OCI-M2 (cell line): ENCODE measurements at regions not wholly inside any gene's neighbourhood (a gene's known extent, or its start where the extent isn't known, plus 50 kb on each side); places are given as distances from the start of the nearest gene placed in this dataset.
"Not testable (repeated sequence)": the region's sequence is repeated elsewhere in the genome, so short reads cannot be mapped to it uniquely, and the experiment has no call there.

ENCODE experiments used
- DNase-seq: peaks from one replicate; lab custom pipeline; 2025; ENCODE audit not compliant: unreplicated experiment; lab: John Stamatoyannopoulos, UW

DNA sequence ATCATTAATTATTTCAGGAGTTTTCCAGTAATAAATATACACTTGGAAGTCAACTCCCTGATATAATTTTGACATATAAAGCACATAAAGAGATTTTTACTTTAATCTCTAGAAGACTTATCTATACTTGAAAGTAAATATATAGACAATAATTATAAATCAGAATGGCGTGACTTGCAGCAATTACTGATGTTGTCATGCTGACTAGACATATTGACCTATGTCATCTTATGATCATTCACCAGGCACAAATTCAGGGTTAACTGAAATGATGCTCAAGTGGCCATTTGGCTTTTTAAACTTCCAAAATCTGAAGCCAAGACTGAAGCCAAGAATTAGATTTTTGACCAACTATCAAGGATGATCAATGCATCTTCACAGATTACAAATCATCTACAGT, 192.2 kb downstream of the MCHR2 start:
- no peak for DNase-seq

DNA sequence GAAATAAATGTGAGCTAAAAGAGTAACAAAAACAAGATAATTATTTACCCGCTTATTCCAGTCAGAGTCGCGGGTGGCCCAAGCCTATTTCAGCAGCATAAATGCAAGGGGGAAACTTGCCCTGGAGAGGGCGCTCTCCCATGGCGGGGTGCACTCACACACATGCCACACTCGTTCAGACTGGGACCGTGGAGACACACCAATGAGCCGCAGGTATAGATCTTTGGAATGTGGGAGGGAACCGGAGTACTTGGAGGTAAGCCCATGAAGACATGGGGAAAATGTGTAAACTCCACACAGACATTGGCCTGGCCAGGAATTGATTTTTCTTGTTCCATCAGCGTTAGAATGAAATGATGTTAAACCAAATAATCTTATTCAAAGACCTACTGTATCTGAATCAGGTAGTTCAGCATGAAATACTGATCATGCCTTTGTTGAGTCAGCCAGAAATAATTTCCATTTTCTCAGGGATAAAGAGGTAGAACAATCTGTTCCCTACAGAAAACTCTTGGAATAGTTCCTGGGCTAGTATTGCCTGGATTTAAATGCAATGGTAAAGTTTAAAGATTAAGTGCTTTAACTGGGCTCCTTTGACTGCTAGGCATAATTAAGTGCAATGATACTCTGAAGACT, 191.5 kb downstream of the MCHR2 start:
- DNase-seq: no peak

DNA sequence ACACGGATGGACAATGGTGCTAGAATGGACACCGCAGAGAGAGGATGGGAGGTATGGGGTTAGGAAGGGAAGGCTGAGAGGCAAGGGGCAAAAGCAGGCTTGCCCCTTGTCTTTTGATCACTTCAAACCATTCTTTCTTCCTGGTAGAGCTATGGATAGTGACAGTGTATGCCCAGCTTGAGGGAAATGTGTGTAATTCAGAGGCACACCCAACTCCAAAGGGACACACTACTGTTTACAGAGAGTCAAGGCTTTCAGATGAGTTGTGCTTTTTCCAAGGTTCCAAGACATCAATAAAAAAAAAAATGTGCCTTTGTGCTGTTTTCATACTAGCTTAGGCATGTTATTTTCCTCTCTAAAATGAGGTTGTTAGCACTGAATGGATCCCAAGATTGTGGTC, 185.0 kb downstream of the MCHR2 start:
- DNase-seq: no peak

DNA sequence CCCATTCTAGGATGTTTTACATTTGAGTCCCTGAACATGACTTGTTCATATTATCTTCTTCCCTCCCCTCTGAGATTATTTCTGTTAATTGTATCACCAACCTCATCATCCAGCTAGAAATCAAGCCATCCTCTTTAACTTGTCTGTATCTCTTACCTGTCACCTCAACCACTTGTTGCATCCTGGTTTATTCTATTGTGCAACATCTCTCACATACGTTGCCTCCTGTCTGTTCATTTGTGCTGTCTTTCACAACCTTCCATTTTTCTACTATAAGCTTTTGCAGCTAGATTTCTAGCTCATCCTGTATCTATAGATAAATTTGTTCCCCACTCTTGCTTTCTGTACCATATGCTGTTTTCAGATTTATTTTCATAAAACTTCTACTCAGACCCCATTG, 183.7 kb downstream of the MCHR2 start:
- DNase-seq: no peak

DNA sequence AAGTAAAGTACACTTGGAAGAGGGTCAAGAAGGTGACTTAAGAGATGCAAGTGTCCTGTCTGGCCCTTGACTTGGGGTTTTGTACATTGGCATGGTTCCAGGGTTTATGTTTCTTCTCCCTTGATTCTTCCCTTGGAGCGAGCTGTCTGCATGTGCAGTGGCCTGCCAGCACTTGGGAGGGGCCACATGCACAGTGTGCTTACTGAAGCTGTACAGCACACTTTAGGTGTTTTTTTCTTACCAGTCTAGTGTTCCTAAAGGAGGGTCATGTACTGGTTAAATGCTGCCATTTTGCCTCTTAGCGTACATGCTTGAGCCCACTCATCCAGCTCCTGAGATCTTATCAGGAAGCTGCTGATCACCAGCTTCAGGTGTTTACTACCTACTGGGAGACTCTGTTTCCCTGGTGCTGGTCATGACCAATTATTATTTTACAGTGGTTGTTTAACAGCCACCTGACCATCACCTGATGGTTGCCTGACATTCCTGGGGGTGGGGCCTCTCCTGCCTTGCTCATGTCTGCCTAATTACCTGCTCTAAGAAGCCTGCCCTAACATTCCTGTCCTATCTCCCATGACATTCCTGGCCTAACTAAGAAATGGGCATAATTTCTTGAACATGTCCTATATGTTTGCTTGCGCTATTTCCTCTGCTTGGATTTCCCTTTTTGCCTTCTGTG, 182.9 kb downstream of the MCHR2 start:
- no peak for DNase-seq

DNA sequence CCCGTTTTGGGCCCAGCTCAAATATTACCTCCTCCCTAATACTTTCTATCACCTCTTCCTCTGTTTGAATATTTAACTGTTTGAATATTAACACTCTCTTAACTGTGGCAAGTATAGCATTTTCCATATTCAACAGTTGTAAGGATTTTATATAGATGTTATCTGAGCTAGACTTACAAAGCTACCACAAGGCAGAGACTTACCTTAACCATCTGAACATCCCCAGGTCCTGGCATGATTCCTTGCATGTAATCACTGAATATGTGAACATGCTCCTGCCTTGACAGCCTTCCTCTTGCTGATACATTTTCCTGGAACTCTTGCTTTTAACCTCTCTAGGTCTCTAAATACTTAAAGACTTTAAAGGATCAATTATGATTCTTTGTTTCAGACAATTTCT, 182.4 kb downstream of the MCHR2 start:
- no peak for DNase-seq

DNA sequence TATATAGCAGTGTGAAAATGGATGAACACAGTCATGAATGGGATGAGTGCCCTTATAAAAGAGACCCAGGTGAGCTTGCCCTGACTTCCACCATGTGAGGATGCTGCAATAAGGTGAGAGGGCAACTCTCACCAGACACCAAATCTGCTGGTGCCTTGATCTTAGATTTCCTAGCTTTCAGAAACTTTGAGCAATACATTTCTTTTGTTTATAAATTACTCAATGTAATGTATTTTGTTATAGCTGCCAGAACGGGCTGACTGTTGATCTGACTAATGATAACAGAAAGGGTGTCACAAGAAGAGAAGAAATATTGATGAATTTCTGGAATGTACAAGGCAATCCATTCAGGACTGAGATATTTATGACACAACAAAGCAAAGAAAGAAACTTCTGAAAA, 180.5 kb downstream of the MCHR2 start:
- DNase-seq: no peak

DNA sequence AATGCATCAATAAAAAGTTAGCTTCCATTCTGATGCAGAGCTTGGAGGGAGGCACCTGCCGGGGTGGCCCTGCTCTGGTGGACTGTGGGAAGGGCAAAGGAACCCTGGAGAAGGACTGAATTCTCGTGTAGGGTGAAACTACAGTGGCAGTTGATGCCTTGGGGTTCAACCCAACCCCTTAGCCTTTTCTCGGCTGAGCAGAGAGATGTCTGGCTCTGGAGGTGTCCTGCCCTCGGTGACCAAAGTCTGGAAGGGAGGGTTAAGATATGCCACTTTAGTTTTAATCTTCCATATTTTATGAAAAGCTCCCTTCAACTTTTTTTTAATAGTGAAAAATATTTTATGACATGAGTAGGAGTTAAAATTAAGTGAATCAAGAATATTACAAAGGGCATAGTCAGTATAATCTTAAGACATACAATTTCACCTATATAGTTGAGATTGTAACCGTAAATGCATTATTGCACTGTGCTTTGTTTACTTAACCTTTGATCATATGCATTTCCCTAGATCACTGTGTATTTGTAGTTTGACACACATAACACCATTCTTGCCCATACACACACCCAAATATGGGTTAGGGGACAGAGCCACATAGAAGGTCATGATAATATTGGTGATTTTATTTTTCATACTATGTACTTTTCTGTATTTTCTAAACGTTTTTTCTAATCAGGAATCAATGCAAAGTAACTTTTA, 179.6 kb downstream of the MCHR2 start:
- no peak for DNase-seq

DNA sequence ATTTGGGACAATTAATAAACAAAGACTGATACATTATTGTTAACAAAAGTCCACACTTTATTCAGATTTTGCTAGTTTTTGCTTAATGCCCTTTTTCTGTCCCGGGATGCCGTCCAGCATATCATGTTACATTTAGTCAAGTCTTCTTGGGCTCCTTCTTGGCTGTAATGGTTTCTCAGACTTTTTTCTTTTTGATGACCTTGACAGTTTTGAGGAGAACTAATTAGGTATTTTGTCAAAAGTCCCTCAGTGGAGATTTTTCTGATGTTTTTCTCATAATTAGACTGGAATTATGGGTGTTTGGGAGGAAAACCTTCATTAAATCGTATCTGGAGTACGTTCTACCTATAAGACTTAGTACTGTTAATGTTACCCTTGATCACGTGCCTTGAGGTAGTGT, 177.2 kb downstream of the MCHR2 start:
- DNase-seq: no peak

DNA sequence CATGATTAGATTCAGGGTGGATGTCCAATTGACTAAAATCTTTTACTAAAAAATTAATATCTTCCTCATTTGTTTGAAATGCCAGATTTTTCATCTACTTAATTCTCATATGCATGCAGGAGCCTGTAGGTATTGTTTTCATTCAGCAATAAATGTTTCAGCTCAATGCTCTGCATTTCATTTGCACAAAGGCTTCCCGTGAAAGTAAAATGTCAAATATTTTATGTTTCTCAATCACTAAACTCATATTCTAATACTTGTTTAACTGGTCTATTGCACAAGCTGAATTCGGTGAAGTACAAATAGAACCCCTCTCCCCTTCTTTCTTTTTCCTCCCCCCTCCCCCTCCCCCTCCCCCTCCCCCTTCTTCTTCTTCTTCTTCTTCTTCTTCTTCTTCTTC, 175.9 kb downstream of the MCHR2 start:
- no peak for DNase-seq

DNA sequence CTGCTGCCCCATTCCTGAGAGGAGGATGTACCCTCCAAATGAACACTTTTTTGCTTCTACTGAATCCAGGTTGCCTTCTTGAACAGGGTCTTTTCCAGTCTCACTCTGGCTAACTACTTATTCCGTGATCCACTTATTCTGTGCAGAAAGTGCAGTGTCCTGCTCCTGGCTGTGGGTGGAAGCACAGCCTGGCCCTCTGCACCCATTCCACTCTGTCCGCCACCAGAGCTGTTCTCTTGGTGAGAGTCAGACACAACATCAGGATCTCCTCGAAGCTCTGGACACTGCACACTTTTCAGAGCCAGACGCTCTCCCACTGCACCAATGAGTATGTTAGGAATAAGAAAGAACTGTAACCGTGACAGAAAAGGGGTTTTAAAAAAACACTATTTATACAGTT, 174.2 kb downstream of the MCHR2 start:
- no peak for DNase-seq

DNA sequence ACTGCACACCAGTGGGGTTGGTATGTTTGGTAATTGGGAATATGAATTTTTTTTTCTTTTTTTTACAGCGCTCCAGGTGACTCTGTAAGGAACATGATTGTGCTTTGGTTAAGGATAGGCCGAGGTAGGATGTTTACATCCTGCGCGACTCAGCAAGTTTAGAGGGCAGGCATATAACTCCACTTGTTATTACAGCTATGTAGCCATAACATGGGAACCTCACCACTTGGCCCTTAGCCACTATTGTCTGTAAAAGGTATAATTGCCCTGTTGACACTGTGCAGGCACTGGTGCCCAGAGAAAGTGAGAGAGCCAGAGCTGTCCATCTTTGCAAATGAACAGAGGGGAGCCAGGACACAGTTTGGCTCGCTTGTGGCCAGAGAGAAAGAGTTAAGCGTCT, 172.9 kb downstream of the MCHR2 start:
- no peak for DNase-seq

DNA sequence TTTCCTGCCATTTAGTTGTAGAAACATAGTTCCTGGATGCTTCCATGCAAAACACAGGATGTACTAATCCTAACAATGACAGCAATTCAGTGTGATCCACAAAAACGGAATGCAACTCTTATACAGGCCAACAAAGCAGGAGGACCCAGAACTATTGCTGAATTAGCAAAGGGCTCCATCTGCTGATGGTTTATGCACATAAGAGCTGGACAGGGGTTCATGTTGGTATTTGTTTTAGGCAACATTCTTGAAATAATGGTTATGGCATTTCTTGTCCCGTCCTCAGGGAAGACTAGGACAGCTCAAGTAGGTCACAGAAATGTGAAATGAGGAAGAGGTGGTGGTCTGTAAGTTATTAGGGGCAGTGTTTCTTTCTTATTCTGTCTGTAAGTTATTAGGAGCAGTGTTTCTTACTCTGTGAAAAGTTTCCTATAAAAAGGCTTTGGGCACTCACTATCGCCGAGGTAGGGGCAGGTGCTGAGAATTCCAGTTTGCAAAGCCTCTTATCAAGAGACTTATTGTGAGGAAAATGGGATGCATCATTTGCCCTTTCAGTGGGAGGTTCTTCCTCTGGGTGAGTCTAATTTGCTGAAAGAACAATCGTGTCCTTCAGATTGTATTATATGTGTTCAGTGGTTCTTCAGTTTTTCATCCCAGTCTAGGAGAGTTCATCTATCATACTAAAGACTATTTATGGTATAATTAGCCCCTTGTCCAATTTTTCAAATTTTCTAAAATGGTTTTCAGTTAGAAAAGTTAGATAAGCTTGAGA, 171.1 kb downstream of the MCHR2 start:
- DNase-seq: peak; percentile 18

DNA sequence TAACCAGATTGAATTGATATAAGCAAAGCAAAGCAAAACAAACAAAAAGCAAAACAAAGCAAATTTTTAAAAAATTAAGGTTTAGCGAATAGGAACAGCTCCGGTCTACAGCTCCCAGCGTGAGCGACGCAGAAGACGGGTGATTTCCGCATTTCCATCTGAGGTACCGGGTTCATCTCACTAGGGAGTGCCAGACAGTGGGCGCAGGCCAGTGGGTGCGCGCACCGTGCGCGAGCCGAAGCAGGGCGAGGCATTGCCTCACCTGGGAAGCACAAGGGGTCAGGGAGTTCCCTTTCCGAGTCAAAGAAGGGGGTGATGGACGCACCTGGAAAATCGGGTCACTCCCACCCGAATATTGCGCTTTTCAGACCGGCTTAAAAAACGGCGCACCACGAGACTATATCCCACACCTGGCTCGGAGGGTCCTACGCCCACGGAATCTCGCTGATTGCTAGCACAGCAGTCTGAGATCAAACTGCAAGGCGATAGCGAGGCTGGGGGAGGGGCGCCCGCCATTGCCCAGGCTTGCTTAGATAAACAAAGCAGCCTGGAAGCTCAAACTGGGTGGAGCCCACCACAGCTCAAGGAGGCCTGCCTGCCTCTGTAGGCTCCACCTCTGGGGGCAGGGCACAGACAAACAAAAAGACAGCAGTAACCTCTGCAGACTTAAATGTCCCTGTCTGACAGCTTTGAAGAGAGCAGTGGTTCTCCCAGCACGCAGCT, 170.3 kb downstream of the MCHR2 start:
- DNase-seq: not testable (repeated sequence)

DNA sequence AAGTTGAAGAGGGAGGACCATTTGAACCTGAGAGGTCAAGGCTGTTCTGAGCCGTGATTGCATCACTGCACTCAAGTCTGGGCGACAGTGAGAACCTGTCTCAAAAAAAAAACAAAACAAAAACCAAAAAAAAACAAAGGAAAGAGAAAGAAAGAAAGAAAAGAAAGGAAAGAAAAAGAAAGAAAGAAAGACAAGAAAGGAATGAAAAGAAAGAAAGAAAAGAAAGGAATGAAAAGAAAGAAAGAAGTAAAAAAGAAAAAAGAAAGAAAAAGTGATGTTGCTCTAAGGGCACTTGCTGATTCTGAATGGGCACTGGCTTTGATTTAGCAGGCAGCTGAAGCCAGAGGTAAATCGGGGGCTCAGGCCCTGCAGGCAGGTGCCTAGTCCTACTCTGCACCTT, 161.0 kb downstream of the MCHR2 start:
- no peak for DNase-seq

DNA sequence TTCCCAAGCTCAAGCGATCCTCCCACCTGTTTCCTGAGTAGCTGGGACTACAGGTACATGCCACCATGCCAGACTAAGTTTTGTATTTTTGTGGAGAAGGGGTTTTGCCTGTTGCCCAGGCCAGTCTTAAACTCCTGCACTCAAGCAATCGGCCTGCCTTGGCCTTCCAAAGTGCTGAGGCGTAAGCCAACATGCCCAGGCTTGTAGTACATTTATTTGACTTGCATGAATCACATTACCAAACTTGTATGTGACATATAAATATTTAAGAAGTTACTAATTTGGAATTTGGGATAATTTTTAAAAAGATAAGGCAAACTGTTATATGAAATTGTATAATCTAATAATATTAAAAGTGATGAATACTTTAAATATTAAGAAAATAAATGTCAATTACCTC, 157.6 kb downstream of the MCHR2 start:
- no peak for DNase-seq

DNA sequence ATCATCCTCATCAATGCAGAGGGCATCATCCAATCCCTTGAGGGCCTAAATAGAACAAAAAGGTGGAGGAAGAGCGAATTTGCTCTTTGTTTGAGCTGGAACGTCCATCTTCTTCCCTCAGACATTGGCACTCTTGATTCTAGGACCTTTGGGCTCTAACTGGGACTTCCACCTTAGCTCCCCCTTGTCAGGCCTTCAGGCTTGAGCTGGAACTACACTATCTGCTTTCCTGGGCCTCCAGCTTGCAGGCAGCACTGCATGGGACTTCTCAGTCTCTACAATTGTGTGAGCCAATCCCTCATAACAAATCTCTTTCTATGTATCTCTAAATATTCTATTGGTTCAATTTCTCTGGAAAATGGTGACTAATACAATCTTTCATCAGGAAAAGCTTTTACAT, 155.4 kb downstream of the MCHR2 start:
- DNase-seq: no peak

DNA sequence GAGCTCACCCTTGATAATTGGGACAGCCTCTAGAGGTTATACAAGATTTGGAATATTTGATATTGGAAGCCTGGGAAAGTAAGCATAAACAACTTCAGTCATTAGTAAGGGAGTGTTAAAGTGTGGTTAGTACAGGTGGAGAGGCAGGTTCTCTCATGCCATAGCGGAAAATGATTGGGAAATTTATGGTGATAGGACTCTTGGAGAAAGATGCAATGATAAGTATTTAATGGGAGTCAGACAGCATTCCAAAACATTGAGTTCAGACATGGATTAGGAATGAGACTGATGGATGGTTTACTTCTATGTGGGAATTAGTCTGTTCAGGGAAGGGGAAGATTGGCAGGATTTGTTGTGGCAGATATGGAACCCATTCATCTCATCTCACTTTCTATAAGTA, 152.7 kb downstream of the MCHR2 start:
- DNase-seq: no peak

DNA sequence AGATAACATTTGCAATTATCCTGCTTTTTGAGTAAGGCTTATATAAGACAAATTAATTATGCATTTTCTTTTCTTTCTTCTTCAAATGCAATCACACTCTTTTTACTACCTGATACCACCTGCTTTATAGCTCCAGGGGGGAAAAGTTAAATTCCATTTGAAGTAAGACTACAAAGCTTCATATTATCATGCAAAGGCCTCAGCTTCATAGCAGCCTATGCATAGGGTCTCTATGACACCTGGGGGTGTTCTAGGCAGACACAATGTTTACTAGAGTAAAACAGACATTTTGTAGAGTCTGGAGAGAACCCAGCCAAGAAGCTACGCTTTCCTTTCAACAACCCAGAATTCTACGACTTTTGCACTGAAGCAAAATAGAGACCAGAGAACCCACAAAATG, 148.0 kb downstream of the MCHR2 start:
- no peak for DNase-seq

DNA sequence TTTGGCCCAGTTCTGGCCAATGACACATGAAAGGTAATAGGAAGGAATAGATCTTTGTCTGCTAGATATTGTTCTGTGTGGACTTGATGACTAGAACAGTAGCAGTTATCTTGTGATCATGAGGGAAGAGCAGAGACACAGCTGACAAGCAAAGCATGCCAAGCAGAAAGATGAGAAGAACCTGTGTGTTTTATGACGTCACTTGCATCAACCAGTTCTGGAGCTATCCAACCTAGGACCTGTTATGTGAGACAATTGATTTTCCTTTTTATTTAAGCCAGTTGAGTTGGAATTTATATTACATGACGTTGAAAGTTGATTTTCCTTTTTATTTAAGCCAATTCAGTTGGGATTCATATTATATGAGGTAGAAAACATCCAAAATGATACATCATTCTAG, 143.2 kb downstream of the MCHR2 start:
- DNase-seq: no peak

DNA sequence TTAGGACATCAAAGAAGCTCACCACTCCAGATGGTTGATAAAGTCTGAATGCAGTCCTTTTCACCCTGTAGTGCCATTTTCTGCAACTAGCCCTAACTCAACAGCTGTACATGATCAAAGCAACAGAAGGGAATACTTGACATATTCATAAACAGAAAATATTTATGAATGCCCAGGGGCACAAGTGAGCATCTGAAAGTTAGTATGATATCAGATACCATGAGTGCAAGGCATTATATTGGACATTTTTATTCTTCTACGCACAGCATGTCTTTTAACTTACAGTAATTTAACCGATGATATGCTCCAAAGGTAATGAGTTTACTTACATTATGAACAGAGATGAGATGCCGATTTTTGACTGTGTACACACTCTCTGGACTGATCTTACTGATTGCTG, 142.0 kb downstream of the MCHR2 start:
- DNase-seq: no peak
